ENCODE measurements at regions not wholly inside any gene's neighbourhood (a gene's known extent, or its start where the extent isn't known, plus 50 kb on each side); places are given as distances from the start of the nearest gene placed in this dataset.

DNA sequence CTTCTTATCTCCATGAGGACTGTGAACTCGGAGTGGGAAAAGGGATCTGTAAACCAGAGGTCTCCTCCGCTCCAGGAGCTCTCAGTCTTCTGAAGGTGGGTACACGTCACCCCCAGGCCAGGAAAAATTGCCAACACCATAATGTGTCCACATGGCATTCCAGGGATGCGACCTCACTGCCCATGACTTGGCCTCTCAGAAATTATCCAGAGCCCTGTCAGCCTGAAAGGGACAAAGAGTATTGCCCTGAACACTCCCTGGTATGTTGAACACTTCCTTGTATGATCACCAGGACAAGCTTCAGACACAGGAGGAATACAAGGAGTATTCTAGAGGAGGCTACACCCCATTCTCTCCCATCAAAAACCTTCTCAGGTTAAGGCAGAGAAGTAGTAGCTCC is 81.0 kb upstream of the SLC7A1 start:
- no peak for DNase-seq (ENCODE audit: extremely low spot score in 2 of 2)
- H3K9me3 ChIP-seq, result no peaks in the 10 kb centered on the region
- no peaks in the 10 kb centered on the region for H3K4me1 ChIP-seq
- no peaks in the 10 kb centered on the region for H3K27me3 ChIP-seq
- no peak overlapping the region for H3K4me3 ChIP-seq
- H3K27ac ChIP-seq, result no peak overlapping the region
- TF ChIP-seq POLR2AphosphoS5 (IDR thresholded peaks at IDR 0.05; ENCODE audit: insufficient read depth in 1 of 2, low read depth in 1 of 2) (no peak), POLR2A (IDR thresholded peaks at IDR 0.05) (no peak)
- TF ChIP-seq, protein P1, sequence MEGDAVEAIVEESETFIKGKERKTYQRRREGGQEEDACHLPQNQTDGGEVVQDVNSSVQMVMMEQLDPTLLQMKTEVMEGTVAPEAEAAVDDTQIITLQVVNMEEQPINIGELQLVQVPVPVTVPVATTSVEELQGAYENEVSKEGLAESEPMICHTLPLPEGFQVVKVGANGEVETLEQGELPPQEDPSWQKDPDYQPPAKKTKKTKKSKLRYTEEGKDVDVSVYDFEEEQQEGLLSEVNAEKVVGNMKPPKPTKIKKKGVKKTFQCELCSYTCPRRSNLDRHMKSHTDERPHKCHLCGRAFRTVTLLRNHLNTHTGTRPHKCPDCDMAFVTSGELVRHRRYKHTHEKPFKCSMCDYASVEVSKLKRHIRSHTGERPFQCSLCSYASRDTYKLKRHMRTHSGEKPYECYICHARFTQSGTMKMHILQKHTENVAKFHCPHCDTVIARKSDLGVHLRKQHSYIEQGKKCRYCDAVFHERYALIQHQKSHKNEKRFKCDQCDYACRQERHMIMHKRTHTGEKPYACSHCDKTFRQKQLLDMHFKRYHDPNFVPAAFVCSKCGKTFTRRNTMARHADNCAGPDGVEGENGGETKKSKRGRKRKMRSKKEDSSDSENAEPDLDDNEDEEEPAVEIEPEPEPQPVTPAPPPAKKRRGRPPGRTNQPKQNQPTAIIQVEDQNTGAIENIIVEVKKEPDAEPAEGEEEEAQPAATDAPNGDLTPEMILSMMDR (IDR thresholded peaks at IDR 0.05), result no peak
- intact Hi-C loops (cut with DNase I), result no loop called here
- H3K36me3 ChIP-seq, result no peaks in the 10 kb centered on the region

GRCh38 chr13:29674532-29674931 is 79.0 kb upstream of the SLC7A1 start:
- no peaks in the 10 kb centered on the region for H3K4me1 ChIP-seq
- H3K27ac ChIP-seq, result no peak overlapping the region
- H3K9me3 ChIP-seq, result no peaks in the 10 kb centered on the region
- DNase-seq (ENCODE audit: extremely low spot score in 2 of 2), result no peak
- no peak overlapping the region for H3K4me3 ChIP-seq
- H3K36me3 ChIP-seq, result no peaks in the 10 kb centered on the region
- TF ChIP-seq POLR2AphosphoS5 (IDR thresholded peaks at IDR 0.05; ENCODE audit: insufficient read depth in 1 of 2, low read depth in 1 of 2) (no peak), POLR2A (IDR thresholded peaks at IDR 0.05) (no peak)
- TF ChIP-seq, protein P1 (IDR thresholded peaks at IDR 0.05), result no peak
- no peaks in the 10 kb centered on the region for H3K27me3 ChIP-seq
- intact Hi-C loops (cut with DNase I), result no loop called here

DNA sequence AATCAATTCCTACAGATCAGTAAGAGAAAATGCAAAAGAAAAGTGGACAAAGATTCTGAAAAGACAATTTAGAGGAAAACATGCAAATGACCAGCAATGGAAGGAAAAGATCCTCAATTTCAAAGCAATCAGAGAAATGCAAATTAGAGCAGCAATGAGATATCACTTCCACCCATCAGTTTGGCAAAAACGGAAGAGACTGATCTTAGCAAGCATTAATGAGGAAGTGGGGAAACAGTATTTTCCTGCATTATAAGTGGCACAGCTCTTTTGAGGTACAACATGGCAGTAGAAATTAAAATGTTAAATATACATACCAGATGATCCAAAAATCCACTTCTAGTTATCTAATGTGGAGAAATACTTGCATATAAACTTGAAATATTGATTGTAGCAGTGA is 69.1 kb upstream of the SLC7A1 start:
- no peaks in the 10 kb centered on the region for H3K36me3 ChIP-seq
- no peaks in the 10 kb centered on the region for H3K9me3 ChIP-seq
- TF ChIP-seq POLR2A (IDR thresholded peaks at IDR 0.05), result no peak
- TF ChIP-seq, protein P1 (IDR thresholded peaks at IDR 0.05), result no peak
- TF ChIP-seq POLR2AphosphoS5 (IDR thresholded peaks at IDR 0.05; ENCODE audit: insufficient read depth in 1 of 2, low read depth in 1 of 2), result no peak
- no peak overlapping the region for H3K27ac ChIP-seq
- DNase-seq (ENCODE audit: extremely low spot score in 2 of 2), result no peak
- no peaks in the 10 kb centered on the region for H3K27me3 ChIP-seq
- H3K4me3 ChIP-seq, result no peak overlapping the region
- H3K4me1 ChIP-seq, result no peaks in the 10 kb centered on the region
- intact Hi-C loops (cut with DNase I), result no loop called here

- no peak for TF ChIP-seq POLR2AphosphoS5 (IDR thresholded peaks at IDR 0.05; ENCODE audit: insufficient read depth in 1 of 2, low read depth in 1 of 2)
- no peak for TF ChIP-seq POLR2A (IDR thresholded peaks at IDR 0.05)
- TF ChIP-seq, protein P1 (IDR thresholded peaks at IDR 0.05), result no peak
- Histone ChIP-seq H3K36me3 (no peaks in the 10 kb centered on the region), H3K27ac (no peak overlapping the region), H3K27me3 (no peaks in the 10 kb centered on the region), H3K4me1 (no peaks in the 10 kb centered on the region), H3K9me3 (no peaks in the 10 kb centered on the region), H3K4me3 (no peak overlapping the region)
- intact Hi-C loops (cut with DNase I), result no loop called here
- no peak for DNase-seq (ENCODE audit: extremely low spot score in 2 of 2)
These were observed 59.5 kb upstream of the SLC7A1 start for GRCh38 chr13:29654843-29655547.

GRCh38 chr13:29654384-29654783 is 58.9 kb upstream of the SLC7A1 start:
- H3K9me3 ChIP-seq, result no peaks in the 10 kb centered on the region
- no peaks in the 10 kb centered on the region for H3K27me3 ChIP-seq
- DNase-seq (ENCODE audit: extremely low spot score in 2 of 2), result no peak
- H3K36me3 ChIP-seq, result no peaks in the 10 kb centered on the region
- H3K4me3 ChIP-seq, result no peak overlapping the region
- no peak overlapping the region for H3K27ac ChIP-seq
- no peak for TF ChIP-seq POLR2AphosphoS5 (IDR thresholded peaks at IDR 0.05; ENCODE audit: insufficient read depth in 1 of 2, low read depth in 1 of 2)
- no peak for TF ChIP-seq POLR2A (IDR thresholded peaks at IDR 0.05)
- TF ChIP-seq, protein P1 (IDR thresholded peaks at IDR 0.05), result no peak
- no peaks in the 10 kb centered on the region for H3K4me1 ChIP-seq
- intact Hi-C loops (cut with DNase I), result no loop called here

All from vagina (tissue), 2 donors.